GM12878 (cell line): ENCODE measurements at regions not wholly inside any gene's neighbourhood (a gene's known extent, or its start where the extent isn't known, plus 50 kb on each side); places are given as distances from the start of the nearest gene placed in this dataset.

Source experiments
- ATAC-seq: fragments of 200-7000 bp; cut with Tn5 transposase; 3 replicates; pipeline ENCODE4 v1.9.1; 2020; ENCODE audit warnings: mild to moderate bottlenecking, moderate library complexity
- BruUV-seq: library from RNA; stranded (reverse); fragments of 400-500 nt; replicated peaks from 2 replicates; lab custom pipeline; 2021; lab: Mats Ljungman, UMichigan
- CTCF ChIA-PET: fragments of 300-600 bp; sonication (Branson Sonifier 250); formaldehyde crosslinking; extraction: SDS; loops from one replicate; lab custom pipeline; 2021; ENCODE audit warnings: inconsistent platforms; lab: Yijun Ruan, JAX
- POLR2A ChIA-PET: fragments of 350-600 bp; formaldehyde crosslinking; extraction: SDS; loops from one replicate; lab custom pipeline; 2021; ENCODE audit warnings: inconsistent platforms; lab: Charles Lee
- RAD21 ChIA-PET: fragments of 300-600 bp; sonication (Branson Sonifier 250); formaldehyde crosslinking; loops from one replicate; lab custom pipeline; 2023; ENCODE audit warnings: antibody characterized with exemption; ENCODE audit not compliant: unreplicated experiment; lab: Charles Lee
- SMC1A ChIA-PET: fragments of 300-600 bp; sonication (Branson Sonifier 250); formaldehyde crosslinking; loops from one replicate; lab custom pipeline; 2023; ENCODE audit not compliant: unreplicated experiment, uncharacterized antibody; lab: Charles Lee
- DNase-seq: peaks from one replicate; pipeline ENCODE4 v3.0.0-alpha.2; 2011; ENCODE audit warnings: low read depth, low spot score
- FAIRE-seq: peaks from 3 replicates; lab custom pipeline; 2011; peaks lifted over from hg19 to GRCh38; lab: Jason Lieb, UNC
- H2AFZ ChIP-seq: 2 replicates; pipeline ENCODE4 v1.6.0; 2011; ENCODE audit warnings: low read depth, low read length, control low read depth; ENCODE audit not compliant: control insufficient read depth
- H3K27ac ChIP-seq: 2 replicates; pipeline ENCODE4 v1.5.1; 2011; ENCODE audit warnings: control low read depth; ENCODE audit not compliant: control insufficient read depth, insufficient read depth
- H3K27me3 ChIP-seq, 2 experiments: replicated peaks in 1 of 2; 2 replicates each; pipeline versions ENCODE4 v1.6.0 to v1.6.1; 2011; ENCODE audit warnings: low read length in 1 of 2; ENCODE audit not compliant: control insufficient read depth in 2 of 2, insufficient read depth in 2 of 2
- H3K36me3 ChIP-seq, 2 experiments: 2 replicates each; pipeline ENCODE4 v1.5.1; 2011; ENCODE audit warnings: low read length in 1 of 2; ENCODE audit not compliant: control insufficient read depth in 2 of 2, insufficient read depth in 2 of 2
- H3K4me1 ChIP-seq: 2 replicates; pipeline ENCODE4 v1.6.1; 2011; ENCODE audit warnings: mild to moderate bottlenecking, low read length, moderate library complexity, mixed read lengths; ENCODE audit not compliant: control insufficient read depth, insufficient read depth
- H3K4me2 ChIP-seq: 2 replicates; pipeline ENCODE4 v1.6.0; 2011; ENCODE audit warnings: control low read depth; ENCODE audit not compliant: control insufficient read depth, insufficient read depth
- H3K4me3 ChIP-seq: fragments of 200-600 bp; sonication (generic); 2 replicates; pipeline ENCODE4 v1.5.1; 2016
- H3K79me2 ChIP-seq: 2 replicates; pipeline ENCODE4 v1.6.0; 2011; ENCODE audit warnings: low read length; ENCODE audit not compliant: control insufficient read depth, insufficient read depth
- H3K9ac ChIP-seq: 2 replicates; pipeline ENCODE4 v1.8.0; 2011; ENCODE audit warnings: low read length, control low read depth, mixed read lengths; ENCODE audit not compliant: control insufficient read depth, insufficient read depth
- H3K9me3 ChIP-seq: replicated peaks from 3 replicates; pipeline ENCODE4 v1.5.1; 2011; ENCODE audit warnings: mild to moderate bottlenecking, low read length; ENCODE audit not compliant: control insufficient read depth, insufficient read depth
- H4K20me1 ChIP-seq: 2 replicates; pipeline ENCODE4 v1.6.0; 2011; ENCODE audit not compliant: control insufficient read depth, insufficient read depth
- CTCF ChIP-seq, 3 experiments: IDR thresholded peaks in 2 of 3; conservative IDR thresholded peaks in 1 of 3; 2 replicates each; pipeline ENCODE4 v1.5.1; 2011; ENCODE audit warnings: low read depth in 3 of 3, low read length in 3 of 3, mild to moderate bottlenecking in 3 of 3, control low read depth in 2 of 3, moderate library complexity in 2 of 3, inconsistent platforms in 1 of 3, mixed read lengths in 1 of 3; ENCODE audit not compliant: control insufficient read depth in 2 of 3, insufficient read depth in 1 of 3; ENCODE audit errors: extremely low read depth in 1 of 3
- KLF5 ChIP-seq: fragments of 450-650 bp; IDR thresholded peaks from 2 replicates; pipeline ENCODE4 v1.6.1; 2014; ENCODE audit warnings: mild to moderate bottlenecking; ENCODE audit not compliant: partially characterized antibody
- RCOR1 ChIP-seq: conservative IDR thresholded peaks from 2 replicates; pipeline ENCODE4 v1.6.1; 2012; ENCODE audit warnings: low read depth, low read length, improper control_type of control experiment
- WRNIP1 ChIP-seq: IDR thresholded peaks from 2 replicates; pipeline ENCODE4 v1.6.1; 2011; ENCODE audit warnings: low read depth, low read length, improper control_type of control experiment, borderline replicate concordance
- WGBS: methylation state at CpG from one replicate; pipeline ENCODE4 v1.1.6; 2016; ENCODE audit warnings: low lambda C conversion rate; ENCODE audit not compliant: insufficient replicate concordance, insufficient coverage; ENCODE audit errors: missing lambda C conversion rate; 5-methylcytosine and 5-hydroxymethylcytosine counted together
- in situ Hi-C: fragments of 300-500 bp; cut with MboI; formaldehyde crosslinking; loops from 9 replicates; pipeline ENCODE4 v1.14.3; 2018; ENCODE audit warnings: mixed read lengths
- intact Hi-C: fragments of 100-400 bp; cut with micrococcal nuclease; formaldehyde crosslinking; loops from one replicate; pipeline ENCODE4 v1.14.2; 2022; ENCODE audit not compliant: unreplicated experiment
- TF ChIP-seq, protein P1 (sequence below): IDR thresholded peaks from 2 replicates; pipeline ENCODE4 v1.6.1; 2012; ENCODE audit warnings: low read depth, low read length, improper control_type of control experiment
- TF ChIP-seq, protein P2 (sequence below): fragments of 450-650 bp; IDR thresholded peaks from 2 replicates; pipeline ENCODE4 v1.6.1; 2017; ENCODE audit warnings: low read depth, mild to moderate bottlenecking, moderate library complexity
- TF ChIP-seq, protein P3 (sequence below): fragments of 450-650 bp; IDR thresholded peaks from 2 replicates; pipeline ENCODE4 v1.6.1; 2016; ENCODE audit warnings: mild to moderate bottlenecking
- TF ChIP-seq, protein P4 (sequence below): fragments of 150-350 bp; IDR thresholded peaks from 2 replicates; pipeline ENCODE4 v1.6.1; 2016; ENCODE audit warnings: low read depth, low read length

GRCh38 chr12:29971446-29971845 is 187.7 kb upstream of the TMTC1 start:
- H2AFZ ChIP-seq, result no peak overlapping the region
- POLR2A ChIA-PET, result no interaction called here
- WGBS, result 8% methylated on average over 2 of the region's 2 CpGs
- H3K9ac ChIP-seq, result no peak overlapping the region
- TF ChIP-seq CTCF (IDR thresholded peaks at IDR 0.05 in 2 of 3, conservative IDR thresholded peaks at IDR 0.05 in 1 of 3; ENCODE audit: control insufficient read depth in 2 of 3, extremely low read depth in 1 of 3, insufficient read depth in 1 of 3, low read depth in 3 of 3, low read length in 3 of 3), result no peak
- no peak for TF ChIP-seq RCOR1
- no peak for TF ChIP-seq KLF5
- no peak for TF ChIP-seq WRNIP1
- CTCF ChIA-PET, result no interaction called here
- H4K20me1 ChIP-seq, result no peaks in the 10 kb centered on the region
- ATAC-seq (no peak), FAIRE-seq (no peak), DNase-seq (no peak)
- no peak overlapping the region for H3K4me2 ChIP-seq
- H3K27me3 ChIP-seq, result no peaks in the 10 kb centered on the region
- SMC1A ChIA-PET, result no interaction called here
- RAD21 ChIA-PET, result no interaction called here
- no peak overlapping the region for H3K27ac ChIP-seq
- no TSS peak for BruUV-seq
- intact Hi-C loops, result no loop called here
- no peak overlapping the region for H3K4me3 ChIP-seq
- in situ Hi-C loops, result no loop called here
- no peaks in the 10 kb centered on the region for H3K4me1 ChIP-seq
- no peaks in the 10 kb centered on the region for H3K36me3 ChIP-seq
- H3K9me3 ChIP-seq, result no peaks in the 10 kb centered on the region
- H3K79me2 ChIP-seq, result no peaks in the 10 kb centered on the region

DNA sequence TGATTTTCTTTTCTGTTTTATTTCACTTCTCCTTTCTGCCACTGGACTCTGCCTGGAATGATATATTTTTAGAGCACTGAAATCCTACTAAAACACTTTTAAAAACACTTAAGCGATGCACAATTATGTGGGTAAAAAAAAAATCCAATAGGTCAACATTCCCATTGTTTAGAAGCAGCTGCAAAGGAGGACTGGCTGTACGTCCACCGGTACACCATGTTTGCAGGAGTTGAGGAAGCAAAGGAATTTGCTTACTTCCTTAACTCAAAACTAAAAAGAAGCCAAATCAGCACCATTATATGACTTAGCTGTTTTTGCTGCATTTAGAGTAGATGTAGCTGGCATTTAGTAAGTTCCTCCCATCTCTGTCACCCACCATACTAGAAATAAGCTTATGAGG is 186.8 kb upstream of the TMTC1 start:
- no TSS peak for BruUV-seq
- Histone ChIP-seq H3K27ac (no peak overlapping the region), H3K4me1 (no peaks in the 10 kb centered on the region), H2AFZ (no peak overlapping the region), H3K9ac (no peak overlapping the region), H3K4me3 (no peak overlapping the region), H3K79me2 (no peaks in the 10 kb centered on the region), H3K9me3 (no peaks in the 10 kb centered on the region), H3K27me3 (no peaks in the 10 kb centered on the region), H4K20me1 (no peaks in the 10 kb centered on the region), H3K36me3 (no peaks in the 10 kb centered on the region), H3K4me2 (no peak overlapping the region)
- intact Hi-C loops (no loop called here), in situ Hi-C loops (no loop called here)
- ChIA-PET POLR2A (no interaction called here), RAD21 (no interaction called here), CTCF (no interaction called here), SMC1A (no interaction called here)
- ATAC-seq (no peak), DNase-seq (no peak), FAIRE-seq (no peak)
- 19% methylated on average over 3 of the region's 3 CpGs for WGBS
- TF ChIP-seq, protein P1, sequence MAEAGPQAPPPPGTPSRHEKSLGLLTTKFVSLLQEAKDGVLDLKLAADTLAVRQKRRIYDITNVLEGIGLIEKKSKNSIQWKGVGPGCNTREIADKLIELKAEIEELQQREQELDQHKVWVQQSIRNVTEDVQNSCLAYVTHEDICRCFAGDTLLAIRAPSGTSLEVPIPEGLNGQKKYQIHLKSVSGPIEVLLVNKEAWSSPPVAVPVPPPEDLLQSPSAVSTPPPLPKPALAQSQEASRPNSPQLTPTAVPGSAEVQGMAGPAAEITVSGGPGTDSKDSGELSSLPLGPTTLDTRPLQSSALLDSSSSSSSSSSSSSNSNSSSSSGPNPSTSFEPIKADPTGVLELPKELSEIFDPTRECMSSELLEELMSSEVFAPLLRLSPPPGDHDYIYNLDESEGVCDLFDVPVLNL, result no peak
- TF ChIP-seq, protein P2, sequence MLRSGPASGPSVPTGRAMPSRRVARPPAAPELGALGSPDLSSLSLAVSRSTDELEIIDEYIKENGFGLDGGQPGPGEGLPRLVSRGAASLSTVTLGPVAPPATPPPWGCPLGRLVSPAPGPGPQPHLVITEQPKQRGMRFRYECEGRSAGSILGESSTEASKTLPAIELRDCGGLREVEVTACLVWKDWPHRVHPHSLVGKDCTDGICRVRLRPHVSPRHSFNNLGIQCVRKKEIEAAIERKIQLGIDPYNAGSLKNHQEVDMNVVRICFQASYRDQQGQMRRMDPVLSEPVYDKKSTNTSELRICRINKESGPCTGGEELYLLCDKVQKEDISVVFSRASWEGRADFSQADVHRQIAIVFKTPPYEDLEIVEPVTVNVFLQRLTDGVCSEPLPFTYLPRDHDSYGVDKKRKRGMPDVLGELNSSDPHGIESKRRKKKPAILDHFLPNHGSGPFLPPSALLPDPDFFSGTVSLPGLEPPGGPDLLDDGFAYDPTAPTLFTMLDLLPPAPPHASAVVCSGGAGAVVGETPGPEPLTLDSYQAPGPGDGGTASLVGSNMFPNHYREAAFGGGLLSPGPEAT, result no peak
- TF ChIP-seq, protein P3, sequence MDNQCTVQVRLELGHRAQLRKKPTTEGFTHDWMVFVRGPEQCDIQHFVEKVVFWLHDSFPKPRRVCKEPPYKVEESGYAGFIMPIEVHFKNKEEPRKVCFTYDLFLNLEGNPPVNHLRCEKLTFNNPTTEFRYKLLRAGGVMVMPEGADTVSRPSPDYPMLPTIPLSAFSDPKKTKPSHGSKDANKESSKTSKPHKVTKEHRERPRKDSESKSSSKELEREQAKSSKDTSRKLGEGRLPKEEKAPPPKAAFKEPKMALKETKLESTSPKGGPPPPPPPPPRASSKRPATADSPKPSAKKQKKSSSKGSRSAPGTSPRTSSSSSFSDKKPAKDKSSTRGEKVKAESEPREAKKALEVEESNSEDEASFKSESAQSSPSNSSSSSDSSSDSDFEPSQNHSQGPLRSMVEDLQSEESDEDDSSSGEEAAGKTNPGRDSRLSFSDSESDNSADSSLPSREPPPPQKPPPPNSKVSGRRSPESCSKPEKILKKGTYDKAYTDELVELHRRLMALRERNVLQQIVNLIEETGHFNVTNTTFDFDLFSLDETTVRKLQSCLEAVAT, result no peak
- TF ChIP-seq, protein P4, sequence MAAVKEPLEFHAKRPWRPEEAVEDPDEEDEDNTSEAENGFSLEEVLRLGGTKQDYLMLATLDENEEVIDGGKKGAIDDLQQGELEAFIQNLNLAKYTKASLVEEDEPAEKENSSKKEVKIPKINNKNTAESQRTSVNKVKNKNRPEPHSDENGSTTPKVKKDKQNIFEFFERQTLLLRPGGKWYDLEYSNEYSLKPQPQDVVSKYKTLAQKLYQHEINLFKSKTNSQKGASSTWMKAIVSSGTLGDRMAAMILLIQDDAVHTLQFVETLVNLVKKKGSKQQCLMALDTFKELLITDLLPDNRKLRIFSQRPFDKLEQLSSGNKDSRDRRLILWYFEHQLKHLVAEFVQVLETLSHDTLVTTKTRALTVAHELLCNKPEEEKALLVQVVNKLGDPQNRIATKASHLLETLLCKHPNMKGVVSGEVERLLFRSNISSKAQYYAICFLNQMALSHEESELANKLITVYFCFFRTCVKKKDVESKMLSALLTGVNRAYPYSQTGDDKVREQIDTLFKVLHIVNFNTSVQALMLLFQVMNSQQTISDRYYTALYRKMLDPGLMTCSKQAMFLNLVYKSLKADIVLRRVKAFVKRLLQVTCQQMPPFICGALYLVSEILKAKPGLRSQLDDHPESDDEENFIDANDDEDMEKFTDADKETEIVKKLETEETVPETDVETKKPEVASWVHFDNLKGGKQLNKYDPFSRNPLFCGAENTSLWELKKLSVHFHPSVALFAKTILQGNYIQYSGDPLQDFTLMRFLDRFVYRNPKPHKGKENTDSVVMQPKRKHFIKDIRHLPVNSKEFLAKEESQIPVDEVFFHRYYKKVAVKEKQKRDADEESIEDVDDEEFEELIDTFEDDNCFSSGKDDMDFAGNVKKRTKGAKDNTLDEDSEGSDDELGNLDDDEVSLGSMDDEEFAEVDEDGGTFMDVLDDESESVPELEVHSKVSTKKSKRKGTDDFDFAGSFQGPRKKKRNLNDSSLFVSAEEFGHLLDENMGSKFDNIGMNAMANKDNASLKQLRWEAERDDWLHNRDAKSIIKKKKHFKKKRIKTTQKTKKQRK, result no peak
